ENCODE measurements at regions not wholly inside any gene's neighbourhood (a gene's known extent, or its start where the extent isn't known, plus 50 kb on each side); places are given as distances from the start of the nearest gene placed in this dataset.

DNA sequence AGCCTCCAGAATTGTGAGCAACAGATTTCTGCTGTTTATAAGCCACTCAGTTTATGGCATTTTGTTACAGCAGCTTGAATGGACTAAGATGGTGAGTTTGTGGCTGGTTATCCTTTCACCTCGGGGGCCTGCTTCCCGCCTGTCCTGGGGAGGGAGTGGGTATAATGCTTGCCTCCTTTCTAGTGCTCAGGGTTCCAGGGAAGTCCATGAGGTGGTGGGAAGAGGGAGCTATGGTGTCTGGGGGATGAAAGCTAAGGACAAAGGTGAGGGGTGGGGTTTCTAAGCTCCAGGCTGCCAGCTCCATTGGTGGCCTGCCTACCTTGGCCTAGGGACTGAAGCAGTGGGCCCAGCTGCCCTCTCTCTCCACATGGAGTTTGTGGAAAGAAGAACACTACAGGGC is 50.2 kb upstream of the SDK2 start:
- TF ChIP-seq, protein P1, sequence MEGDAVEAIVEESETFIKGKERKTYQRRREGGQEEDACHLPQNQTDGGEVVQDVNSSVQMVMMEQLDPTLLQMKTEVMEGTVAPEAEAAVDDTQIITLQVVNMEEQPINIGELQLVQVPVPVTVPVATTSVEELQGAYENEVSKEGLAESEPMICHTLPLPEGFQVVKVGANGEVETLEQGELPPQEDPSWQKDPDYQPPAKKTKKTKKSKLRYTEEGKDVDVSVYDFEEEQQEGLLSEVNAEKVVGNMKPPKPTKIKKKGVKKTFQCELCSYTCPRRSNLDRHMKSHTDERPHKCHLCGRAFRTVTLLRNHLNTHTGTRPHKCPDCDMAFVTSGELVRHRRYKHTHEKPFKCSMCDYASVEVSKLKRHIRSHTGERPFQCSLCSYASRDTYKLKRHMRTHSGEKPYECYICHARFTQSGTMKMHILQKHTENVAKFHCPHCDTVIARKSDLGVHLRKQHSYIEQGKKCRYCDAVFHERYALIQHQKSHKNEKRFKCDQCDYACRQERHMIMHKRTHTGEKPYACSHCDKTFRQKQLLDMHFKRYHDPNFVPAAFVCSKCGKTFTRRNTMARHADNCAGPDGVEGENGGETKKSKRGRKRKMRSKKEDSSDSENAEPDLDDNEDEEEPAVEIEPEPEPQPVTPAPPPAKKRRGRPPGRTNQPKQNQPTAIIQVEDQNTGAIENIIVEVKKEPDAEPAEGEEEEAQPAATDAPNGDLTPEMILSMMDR (conservative IDR thresholded peaks at IDR 0.05; ENCODE audit: low read depth, low read length): no peak
- DNase-seq (ENCODE audit: low read depth): no peak
- H3K4me3 ChIP-seq (ENCODE audit: low read depth, low read length): no peak overlapping the region

DNA sequence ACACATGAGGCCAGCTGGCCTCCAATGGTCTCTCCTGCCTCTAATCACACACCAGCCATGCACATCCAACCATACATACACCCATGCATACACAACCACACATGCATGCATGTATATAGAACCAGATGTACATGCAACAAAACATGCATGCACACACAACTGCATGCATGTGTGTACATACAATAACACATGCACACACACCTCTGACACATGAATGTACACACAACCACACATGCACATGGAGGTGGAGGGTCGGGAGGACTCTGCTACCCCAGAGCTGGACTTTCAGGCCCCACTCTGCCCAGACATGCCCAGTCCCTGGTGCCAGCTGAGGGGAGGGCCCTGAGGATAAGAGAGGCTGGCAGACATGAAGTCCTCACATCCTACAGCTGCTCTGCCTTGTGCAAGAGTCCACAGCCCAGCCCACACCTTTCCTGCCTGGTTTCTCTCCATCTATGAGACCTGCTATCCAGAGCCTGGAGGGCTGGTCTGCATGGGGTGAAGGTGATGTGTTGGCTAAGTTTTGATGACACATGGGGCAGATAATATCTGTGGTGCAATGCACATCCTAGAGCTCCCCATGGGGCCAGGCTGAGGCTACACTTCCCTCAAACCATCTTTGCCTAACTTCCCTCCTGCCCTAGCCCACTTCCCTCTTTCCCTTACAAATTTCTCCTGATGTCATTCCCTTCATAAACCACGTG is 50.9 kb upstream of the SDK2 start:
- no peak overlapping the region for H3K4me3 ChIP-seq (ENCODE audit: low read depth, low read length)
- no peak for DNase-seq (ENCODE audit: low read depth)
- TF ChIP-seq, protein P1 (conservative IDR thresholded peaks at IDR 0.05; ENCODE audit: low read depth, low read length): no peak

DNA sequence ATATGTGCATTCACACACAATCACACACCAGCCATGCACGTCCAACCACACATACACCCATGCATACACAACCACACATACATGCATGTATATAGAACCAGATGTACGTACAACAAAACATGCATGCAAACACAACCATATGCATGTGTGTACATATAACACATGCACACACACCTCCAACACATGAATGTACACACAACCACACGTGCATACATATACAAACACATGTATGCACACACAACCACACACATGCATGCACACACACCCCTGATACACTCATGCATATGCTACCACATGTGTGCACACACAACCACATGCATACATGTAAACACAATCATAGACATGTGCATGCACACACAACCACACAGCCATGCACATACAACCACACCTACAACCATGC is 52.0 kb upstream of the SDK2 start:
- TF ChIP-seq, protein P1 (conservative IDR thresholded peaks at IDR 0.05; ENCODE audit: low read depth, low read length): no peak
- no peak for DNase-seq (ENCODE audit: low read depth)
- H3K4me3 ChIP-seq (ENCODE audit: low read depth, low read length): no peak overlapping the region

DNA sequence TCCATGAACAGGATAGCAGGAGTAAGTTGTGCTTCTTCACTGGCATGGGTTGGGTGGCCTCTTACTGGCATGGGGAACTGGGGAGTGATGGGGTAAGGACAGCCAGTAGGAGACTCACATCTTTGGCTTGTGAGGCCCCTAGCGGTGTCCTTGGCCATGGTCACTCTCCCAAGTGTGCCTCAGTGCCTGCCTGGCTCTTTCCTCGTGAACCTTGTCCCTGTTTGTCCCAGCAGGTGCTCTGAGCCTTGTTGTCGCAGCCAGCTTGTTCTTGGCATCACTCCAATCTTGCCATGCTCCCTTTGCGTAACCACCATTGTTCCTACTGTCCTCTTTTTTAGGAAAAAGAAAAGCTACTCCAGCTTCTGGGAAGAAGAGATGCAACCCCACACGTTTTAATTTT is 53.6 kb upstream of the SDK2 start:
- TF ChIP-seq, protein P1 (conservative IDR thresholded peaks at IDR 0.05; ENCODE audit: low read depth, low read length): no peak

DNA sequence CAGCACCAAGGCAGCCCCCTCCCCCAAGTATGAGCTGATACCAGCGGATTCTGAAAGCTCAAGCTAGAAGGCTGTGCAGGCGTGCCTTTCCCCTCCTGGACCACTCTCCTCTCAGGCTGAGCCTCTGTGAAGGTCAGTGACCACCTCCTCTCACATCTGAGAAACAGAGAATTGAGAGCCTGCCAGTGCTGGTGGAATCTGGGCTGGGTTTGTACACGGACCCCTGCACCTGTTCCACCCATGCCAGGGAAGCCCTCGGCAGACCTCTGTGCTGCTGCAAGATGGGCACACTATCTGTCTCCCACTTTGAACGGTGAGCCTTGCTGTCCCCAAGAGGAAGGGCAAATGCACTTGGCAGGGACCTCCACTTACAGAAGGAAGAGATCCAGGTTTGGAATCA is 54.7 kb upstream of the SDK2 start:
- DNase-seq (ENCODE audit: low read depth): no peak
- H3K4me3 ChIP-seq (ENCODE audit: low read depth, low read length): no peak overlapping the region
- TF ChIP-seq, protein P1 (conservative IDR thresholded peaks at IDR 0.05; ENCODE audit: low read depth, low read length): no peak

More for the DNA sequence above, 53.6 kb upstream of the SDK2 start:
- H3K4me3 ChIP-seq (ENCODE audit: low read depth, low read length): no peak overlapping the region
- no peak for DNase-seq (ENCODE audit: low read depth)

DNA sequence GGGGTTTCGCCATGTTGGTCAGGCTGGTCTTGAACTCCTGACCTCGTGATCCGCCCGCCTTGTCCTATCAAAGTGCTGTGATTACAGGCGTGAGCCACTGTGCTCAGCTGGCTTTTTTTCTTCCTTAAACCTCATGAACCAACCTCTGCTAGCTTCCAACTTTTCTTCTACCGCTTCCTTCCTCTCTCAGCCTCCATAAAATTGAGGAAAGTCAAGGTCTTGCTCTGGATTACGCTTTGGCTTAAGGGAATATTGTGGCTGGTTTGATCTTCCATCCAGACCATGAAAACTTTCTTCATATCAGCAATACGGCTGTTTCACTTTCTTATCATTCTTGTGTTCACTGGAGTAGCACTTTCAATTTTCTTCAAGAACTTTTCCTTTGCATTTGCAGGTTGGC is 57.5 kb upstream of the SDK2 start:
- DNase-seq (ENCODE audit: low read depth): no peak
- TF ChIP-seq, protein P1 (conservative IDR thresholded peaks at IDR 0.05; ENCODE audit: low read depth, low read length): no peak
- H3K4me3 ChIP-seq (ENCODE audit: low read depth, low read length): no peak overlapping the region

DNA sequence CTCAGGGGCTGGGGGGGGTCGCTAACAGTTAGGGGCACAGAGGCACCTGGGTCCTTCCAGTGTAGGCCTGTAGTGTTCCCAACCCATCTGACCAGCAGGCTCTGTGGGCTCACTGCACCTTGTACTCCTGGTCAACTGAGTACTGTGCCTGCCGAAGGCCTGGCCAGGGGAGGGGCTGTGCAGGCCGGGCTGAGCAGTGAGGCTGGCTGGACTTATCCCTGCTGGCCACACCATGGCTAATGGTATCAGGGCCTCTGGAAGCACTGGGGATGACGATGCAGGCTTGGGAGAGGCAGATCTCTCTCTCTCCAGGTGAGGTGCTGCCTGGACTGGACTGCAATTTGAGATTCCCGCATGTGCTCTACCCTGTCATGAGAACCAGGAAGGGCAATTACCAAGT is 58.9 kb upstream of the SDK2 start:
- TF ChIP-seq, protein P1 (conservative IDR thresholded peaks at IDR 0.05; ENCODE audit: low read depth, low read length): no peak
- no peak for DNase-seq (ENCODE audit: low read depth)
- no peak overlapping the region for H3K4me3 ChIP-seq (ENCODE audit: low read depth, low read length)
